Stimulated activated CD8-positive, alpha-beta memory T cell treated with anti-CD3 and anti-CD28 coated beads, Interleukin-4, amount 100 ng/mL, for 48 hours (primary cell): ENCODE measurements at regions not wholly inside any gene's neighbourhood (a gene's known extent, or its start where the extent isn't known, plus 50 kb on each side); places are given as distances from the start of the nearest gene placed in this dataset.

Experiments used
- DNase-seq: peaks from one replicate; pipeline ENCODE4 v3.0.0-alpha.2; 2020

- no peak for DNase-seq
Measured at GRCh38 chr1:17982197-17982596, 125.4 kb upstream of the IGSF21 start.

- DNase-seq: peak; percentile 62
Measured at GRCh38 chr1:17984583-17984982, 123.0 kb upstream of the IGSF21 start.

DNA sequence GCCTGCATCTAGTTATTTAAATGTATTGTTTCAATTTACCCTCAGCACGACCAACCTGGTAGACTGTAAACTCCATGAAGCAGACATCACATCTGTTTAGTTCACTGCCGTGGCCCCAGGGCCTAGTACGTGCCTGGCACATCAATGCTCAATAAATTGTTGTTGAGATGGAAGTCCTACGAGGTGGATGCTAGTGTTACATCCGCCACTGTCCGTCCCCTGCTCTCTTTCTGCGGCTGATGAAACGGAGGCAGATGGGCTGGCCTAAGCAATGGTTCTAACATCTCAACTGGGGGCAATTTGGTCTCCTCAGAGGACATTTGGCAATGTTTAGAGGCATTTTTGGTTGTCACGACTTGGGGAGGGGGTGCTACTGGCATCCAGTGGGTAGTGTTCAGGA, 121.4 kb upstream of the IGSF21 start:
- no peak for DNase-seq

DNA sequence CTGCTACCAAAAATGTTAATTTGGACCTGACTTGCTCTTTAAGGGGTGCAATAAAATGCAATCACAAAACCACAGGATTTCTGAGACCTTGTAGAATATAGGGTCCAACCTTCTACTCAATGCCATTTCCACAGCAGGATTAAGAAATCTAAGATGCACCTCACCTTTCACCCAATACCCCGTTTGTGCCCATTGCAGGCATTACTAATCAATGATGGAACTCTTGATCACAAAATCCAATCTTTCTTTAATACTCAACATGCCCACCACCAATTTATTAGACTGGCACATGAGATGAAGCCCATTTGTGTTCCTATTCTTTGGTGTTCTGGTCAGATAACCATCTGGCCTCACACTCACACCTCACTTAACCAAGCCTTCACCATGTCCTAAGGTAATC, 117.2 kb upstream of the IGSF21 start:
- DNase-seq: no peak

- no peak for DNase-seq
Measured at GRCh38 chr1:17991996-17992395, 115.6 kb upstream of the IGSF21 start.

DNA sequence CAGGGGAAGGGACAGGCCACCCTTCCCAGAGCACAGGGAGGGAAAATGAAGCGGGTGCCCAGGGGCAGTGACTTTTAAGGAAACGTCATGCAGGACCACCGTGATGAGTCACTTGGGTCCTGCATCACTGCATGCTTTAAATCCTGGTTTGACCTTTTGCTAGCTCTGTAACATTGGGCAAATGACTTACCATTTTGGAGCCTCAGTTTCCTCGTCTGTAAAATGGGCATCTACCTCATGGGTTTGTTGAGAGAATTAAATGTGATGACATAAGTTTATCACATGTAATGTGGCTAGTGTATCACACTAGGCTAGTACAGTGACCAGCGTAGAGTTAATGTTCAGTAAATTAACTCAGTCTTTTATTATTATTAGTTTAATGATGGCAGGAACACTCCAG, 114.8 kb upstream of the IGSF21 start:
- no peak for DNase-seq

GRCh38 chr1:17994046-17994445, 113.6 kb upstream of the IGSF21 start:
- no peak for DNase-seq

- DNase-seq: no peak
Measured at GRCh38 chr1:17995480-17995879, 112.1 kb upstream of the IGSF21 start.

- no peak for DNase-seq
Measured at GRCh38 chr1:17998889-17999288, 108.7 kb upstream of the IGSF21 start.

- no peak for DNase-seq
Measured at GRCh38 chr1:17999884-18000283, 107.7 kb upstream of the IGSF21 start.

GRCh38 chr1:18001725-18002124, 105.9 kb upstream of the IGSF21 start:
- no peak for DNase-seq

GRCh38 chr1:18004278-18004677, 103.3 kb upstream of the IGSF21 start:
- DNase-seq: no peak

GRCh38 chr1:18005238-18005637, 102.4 kb upstream of the IGSF21 start:
- no peak for DNase-seq

DNA sequence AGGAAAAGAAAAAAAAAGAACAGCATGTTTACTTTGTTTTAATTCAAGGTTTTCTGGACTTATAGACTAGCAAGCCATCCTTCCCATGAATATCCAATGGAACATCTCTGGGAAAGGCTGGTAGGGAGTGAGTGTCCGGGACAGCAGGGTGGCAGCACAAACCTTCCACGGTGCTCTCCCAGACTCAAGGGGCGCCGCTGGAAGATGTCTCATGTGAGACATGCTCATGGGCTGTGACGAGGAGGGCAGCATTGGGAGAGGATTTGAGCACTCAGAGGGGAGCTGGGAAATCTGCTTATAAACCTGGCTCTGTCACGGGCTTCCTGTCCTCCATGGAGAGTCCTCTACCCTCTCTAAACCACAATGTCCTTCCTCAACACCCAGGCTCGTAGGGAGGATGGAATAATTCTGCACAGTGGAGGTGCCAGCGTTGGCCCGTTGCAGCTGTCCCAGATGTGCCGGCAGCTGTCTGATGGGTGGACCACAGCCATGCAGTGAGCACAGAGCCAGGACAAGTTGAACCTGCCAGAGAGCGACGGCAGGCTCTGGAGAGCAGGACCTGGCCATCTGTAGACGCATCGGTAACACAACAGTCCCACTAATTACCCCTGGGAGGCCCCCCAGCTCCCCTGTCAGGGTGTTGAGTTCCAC, 100.1 kb upstream of the IGSF21 start:
- DNase-seq: no peak

- DNase-seq: no peak
Measured at GRCh38 chr1:18008081-18008480, 99.5 kb upstream of the IGSF21 start.

DNA sequence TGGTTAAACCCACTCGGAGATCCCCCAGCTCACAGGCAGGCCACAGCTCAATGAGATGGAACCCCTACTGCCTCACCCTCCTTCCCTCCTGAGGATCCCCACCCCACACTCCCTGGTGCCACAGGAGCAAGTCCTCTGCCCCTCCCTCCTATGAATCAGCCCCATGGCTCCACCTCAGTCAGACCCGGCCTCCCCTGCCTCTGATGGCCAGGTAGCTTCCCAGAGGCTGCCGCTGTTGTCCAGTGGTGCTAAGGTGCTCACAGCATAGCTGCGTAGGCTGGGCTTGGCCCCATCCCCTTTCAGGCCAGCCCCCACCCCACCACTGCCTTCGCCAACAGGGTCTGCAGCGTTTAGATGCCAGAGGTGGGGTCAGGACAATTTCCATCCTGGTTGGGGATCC, 98.5 kb upstream of the IGSF21 start:
- no peak for DNase-seq

- DNase-seq: no peak
Measured at GRCh38 chr1:18009478-18009961, 98.1 kb upstream of the IGSF21 start.

GRCh38 chr1:18010408-18010807, 97.2 kb upstream of the IGSF21 start:
- DNase-seq: no peak

DNA sequence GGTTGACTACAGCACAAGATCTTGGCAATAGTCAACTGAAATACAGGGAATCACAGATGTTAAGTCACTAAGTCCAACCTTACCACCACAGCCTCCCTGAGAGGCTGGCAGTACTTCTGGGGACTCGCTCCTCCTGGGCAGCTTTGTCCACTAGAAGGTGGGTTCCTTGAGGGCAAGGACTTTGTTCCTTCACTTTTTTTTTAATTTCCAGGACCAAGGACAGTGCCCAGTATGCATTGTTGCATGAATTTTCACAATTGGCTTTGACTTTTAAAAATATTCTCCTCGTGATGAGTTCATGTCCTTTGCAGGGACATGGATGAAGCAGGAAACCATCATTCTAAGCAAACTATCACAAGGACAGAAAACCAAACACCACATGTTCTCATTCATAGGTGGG, 96.7 kb upstream of the IGSF21 start:
- no peak for DNase-seq

DNA sequence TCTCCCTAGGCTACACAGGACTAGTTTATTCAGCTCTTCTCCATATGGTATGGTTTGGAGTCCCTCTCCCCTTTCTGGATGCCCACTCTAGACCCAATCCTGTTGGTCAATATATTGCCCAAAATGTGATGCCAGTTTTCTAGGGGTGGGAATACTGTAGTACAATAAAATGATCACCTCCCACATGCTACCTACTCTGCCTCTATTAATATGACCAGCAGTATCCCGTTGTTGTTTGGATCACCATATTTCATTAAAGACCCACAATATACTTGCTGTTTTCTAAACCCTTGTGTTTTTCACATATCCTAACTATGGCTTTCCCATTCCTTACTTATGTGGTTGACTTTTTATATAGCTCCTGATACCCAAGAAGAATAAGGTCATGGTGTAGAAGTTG, 95.9 kb upstream of the IGSF21 start:
- DNase-seq: no peak

GRCh38 chr1:18012686-18013085, 94.9 kb upstream of the IGSF21 start:
- no peak for DNase-seq

DNA sequence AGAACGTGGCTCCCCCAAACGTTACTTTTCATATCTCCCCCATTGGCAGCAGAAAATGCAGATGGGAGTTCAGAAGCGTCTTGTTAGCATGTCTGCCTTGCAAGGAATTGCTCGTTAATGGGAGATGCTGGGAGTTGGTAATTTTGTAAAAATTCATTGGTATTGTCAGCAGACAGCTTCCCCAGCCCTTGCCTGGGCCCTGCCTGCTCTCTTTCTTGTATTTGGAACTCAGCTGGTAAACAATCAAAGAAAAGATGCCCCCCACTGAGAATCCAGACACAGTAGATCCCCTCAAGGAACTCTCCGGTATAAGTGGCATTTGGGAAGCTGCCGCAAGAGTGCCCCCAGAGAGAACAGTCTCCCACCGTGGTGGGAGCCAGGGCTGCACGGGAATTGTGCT, 94.4 kb upstream of the IGSF21 start:
- no peak for DNase-seq

GRCh38 chr1:18015719-18016118, 91.9 kb upstream of the IGSF21 start:
- DNase-seq: no peak

GRCh38 chr1:18018366-18018765, 89.2 kb upstream of the IGSF21 start:
- DNase-seq: no peak

DNA sequence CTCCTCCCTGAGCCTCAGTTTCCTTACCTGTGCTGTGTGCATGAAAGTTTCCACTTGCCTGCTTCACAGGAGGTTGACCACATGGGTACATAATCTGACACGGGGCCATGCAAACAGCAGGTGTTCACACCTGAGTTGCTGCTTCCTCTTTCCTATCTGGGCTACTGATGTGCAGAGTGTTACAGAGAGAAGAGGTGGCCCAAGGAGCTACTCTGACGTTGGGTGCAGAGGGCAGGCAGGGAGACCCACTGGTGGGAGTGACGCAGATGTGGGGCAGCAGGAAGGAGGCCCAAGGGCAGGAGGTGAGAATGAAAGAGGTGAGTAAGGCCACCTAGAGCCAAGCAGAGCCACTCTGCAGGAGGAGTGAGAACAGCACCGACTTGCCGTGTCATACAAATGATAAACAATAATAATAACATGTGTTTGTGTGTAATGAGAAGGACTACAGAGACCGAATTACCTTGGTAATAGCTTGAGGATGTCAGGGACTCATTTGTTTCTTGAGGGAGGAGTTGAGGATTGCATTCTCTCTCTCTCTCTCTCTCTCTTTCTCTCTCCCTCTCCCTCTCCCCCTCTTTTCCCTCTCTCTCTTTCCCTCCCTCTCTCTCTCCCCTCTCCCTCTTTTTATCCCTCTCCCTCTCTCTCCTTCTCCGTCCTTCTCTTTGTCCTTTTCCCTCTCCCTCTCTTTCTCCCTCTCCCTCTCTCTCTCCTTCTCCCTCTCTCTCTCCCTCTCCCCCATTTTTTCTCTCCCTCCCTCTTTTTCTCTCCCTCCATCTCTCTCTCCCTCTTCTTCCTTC, 87.4 kb upstream of the IGSF21 start:
- DNase-seq: no peak
